ENCODE measurements at regions not wholly inside any gene's neighbourhood (a gene's known extent, or its start where the extent isn't known, plus 50 kb on each side); places are given as distances from the start of the nearest gene placed in this dataset.

DNA sequence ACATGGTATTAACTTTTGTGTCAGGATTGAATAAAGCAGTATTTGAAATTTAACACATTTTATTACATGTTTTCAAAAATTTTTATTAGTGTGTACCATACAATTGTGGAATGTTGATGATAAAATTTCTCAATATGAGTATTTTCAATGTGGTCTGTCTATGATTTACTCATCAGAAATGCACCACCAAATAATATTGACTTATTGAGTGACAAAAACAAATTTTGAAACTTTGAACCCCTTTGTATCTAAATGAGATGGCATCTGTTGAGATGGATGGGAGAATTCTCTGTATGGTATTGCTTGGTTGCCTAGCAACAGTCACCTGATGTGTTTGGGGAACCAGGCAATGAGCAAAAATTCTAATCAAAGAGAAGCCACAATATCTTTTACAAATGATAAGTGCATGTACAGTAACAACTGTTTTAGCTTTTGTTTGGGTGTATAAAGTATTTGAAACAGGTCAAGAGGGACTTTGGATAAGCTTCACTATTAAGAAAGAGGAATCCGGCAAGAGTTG is 400.1 kb downstream of the CCDC85A start:
- Histone ChIP-seq H2AFZ (ENCODE audit: low read depth, low read length, severe bottlenecking) (no peak overlapping the region), H3K36me3 (ENCODE audit: low read length) (no peaks in the 10 kb centered on the region), H3K27ac (ENCODE audit: low read depth, low read length) (no peak overlapping the region), H4K20me1 (ENCODE audit: low read depth, low read length) (no peaks in the 10 kb centered on the region), H3K9me2 (replicated peaks; ENCODE audit: insufficient read depth, low read length) (no peaks in the 10 kb centered on the region), H3K4me2 (ENCODE audit: low read depth, low read length, poor library complexity, severe bottlenecking) (no peak overlapping the region), H3F3A (ENCODE audit: insufficient read depth) (no peaks in the 10 kb centered on the region), H3K9me3 (ENCODE audit: insufficient read depth, low read length) (no peaks in the 10 kb centered on the region), H3K27me3 (ENCODE audit: low read length) (no peaks in the 10 kb centered on the region), H3K9ac (ENCODE audit: low read length) (no peak overlapping the region), H3K79me2 (ENCODE audit: insufficient read depth, low read length) (no peaks in the 10 kb centered on the region), H3K4me3 (ENCODE audit: insufficient read depth, low read length, poor library complexity, severe bottlenecking) (no peak overlapping the region)
- TF ChIP-seq, protein P1, sequence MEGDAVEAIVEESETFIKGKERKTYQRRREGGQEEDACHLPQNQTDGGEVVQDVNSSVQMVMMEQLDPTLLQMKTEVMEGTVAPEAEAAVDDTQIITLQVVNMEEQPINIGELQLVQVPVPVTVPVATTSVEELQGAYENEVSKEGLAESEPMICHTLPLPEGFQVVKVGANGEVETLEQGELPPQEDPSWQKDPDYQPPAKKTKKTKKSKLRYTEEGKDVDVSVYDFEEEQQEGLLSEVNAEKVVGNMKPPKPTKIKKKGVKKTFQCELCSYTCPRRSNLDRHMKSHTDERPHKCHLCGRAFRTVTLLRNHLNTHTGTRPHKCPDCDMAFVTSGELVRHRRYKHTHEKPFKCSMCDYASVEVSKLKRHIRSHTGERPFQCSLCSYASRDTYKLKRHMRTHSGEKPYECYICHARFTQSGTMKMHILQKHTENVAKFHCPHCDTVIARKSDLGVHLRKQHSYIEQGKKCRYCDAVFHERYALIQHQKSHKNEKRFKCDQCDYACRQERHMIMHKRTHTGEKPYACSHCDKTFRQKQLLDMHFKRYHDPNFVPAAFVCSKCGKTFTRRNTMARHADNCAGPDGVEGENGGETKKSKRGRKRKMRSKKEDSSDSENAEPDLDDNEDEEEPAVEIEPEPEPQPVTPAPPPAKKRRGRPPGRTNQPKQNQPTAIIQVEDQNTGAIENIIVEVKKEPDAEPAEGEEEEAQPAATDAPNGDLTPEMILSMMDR (IDR thresholded peaks at IDR 0.05; ENCODE audit: insufficient read depth, low read length, poor library complexity, severe bottlenecking): no peak
- no peak for TF ChIP-seq EZH2phosphoT487 (conservative IDR thresholded peaks at IDR 0.05; ENCODE audit: low read length)

DNA sequence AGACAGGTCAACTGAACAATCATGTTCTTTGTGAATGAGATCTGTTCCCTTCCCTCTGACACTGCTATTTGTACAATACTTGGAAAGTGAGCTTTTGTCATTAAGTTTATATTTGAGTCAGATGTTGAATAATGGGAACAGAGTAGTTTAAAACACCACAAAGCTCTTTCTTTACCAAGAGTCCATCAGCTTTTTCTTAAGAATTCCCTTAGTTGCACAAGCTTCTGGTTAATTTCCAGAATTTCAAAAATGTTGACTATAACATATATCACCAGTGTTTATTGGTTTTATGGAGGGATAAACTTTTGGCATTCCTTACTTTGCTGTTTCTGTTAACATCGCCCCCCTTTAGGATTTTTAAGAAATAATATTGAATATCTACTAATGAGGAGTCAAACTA is 403.7 kb downstream of the CCDC85A start:
- Histone ChIP-seq H3K9me3 (ENCODE audit: insufficient read depth, low read length) (no peaks in the 10 kb centered on the region), H3F3A (ENCODE audit: insufficient read depth) (no peaks in the 10 kb centered on the region), H2AFZ (ENCODE audit: low read depth, low read length, severe bottlenecking) (no peak overlapping the region), H4K20me1 (ENCODE audit: low read depth, low read length) (no peaks in the 10 kb centered on the region), H3K9ac (ENCODE audit: low read length) (no peak overlapping the region), H3K27me3 (ENCODE audit: low read length) (no peaks in the 10 kb centered on the region), H3K4me2 (ENCODE audit: low read depth, low read length, poor library complexity, severe bottlenecking) (no peak overlapping the region), H3K9me2 (replicated peaks; ENCODE audit: insufficient read depth, low read length) (no peaks in the 10 kb centered on the region), H3K36me3 (ENCODE audit: low read length) (no peaks in the 10 kb centered on the region), H3K4me3 (ENCODE audit: insufficient read depth, low read length, poor library complexity, severe bottlenecking) (no peak overlapping the region), H3K27ac (ENCODE audit: low read depth, low read length) (no peak overlapping the region), H3K79me2 (ENCODE audit: insufficient read depth, low read length) (no peaks in the 10 kb centered on the region)
- TF ChIP-seq, protein P1 (IDR thresholded peaks at IDR 0.05; ENCODE audit: insufficient read depth, low read length, poor library complexity, severe bottlenecking): no peak
- no peak for TF ChIP-seq EZH2phosphoT487 (conservative IDR thresholded peaks at IDR 0.05; ENCODE audit: low read length)

DNA sequence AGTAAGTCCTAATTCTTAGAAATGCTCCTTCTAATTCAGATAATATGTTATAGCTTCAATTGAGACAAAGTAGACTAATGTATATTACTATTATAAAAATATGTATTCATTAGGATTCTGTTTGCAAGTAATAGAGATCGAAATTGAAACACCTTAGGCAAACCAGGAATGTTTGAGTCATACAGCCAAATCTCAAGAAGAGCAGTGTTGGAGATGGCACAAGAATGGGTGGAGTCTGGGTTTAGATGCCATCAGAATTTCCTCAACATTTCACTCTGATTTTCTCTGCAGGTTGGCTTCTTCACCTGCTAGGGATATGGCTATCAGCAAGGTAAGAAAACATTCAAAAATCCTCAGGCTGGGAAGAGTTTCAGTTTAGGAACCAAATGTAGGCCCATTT is 405.4 kb downstream of the CCDC85A start:
- Histone ChIP-seq H4K20me1 (ENCODE audit: low read depth, low read length) (no peaks in the 10 kb centered on the region), H3K79me2 (ENCODE audit: insufficient read depth, low read length) (no peaks in the 10 kb centered on the region), H2AFZ (ENCODE audit: low read depth, low read length, severe bottlenecking) (no peak overlapping the region), H3K4me2 (ENCODE audit: low read depth, low read length, poor library complexity, severe bottlenecking) (no peak overlapping the region), H3K27ac (ENCODE audit: low read depth, low read length) (no peak overlapping the region), H3K36me3 (ENCODE audit: low read length) (no peaks in the 10 kb centered on the region), H3K9me3 (ENCODE audit: insufficient read depth, low read length) (no peaks in the 10 kb centered on the region), H3K9me2 (replicated peaks; ENCODE audit: insufficient read depth, low read length) (no peaks in the 10 kb centered on the region), H3K9ac (ENCODE audit: low read length) (no peak overlapping the region), H3F3A (ENCODE audit: insufficient read depth) (no peaks in the 10 kb centered on the region), H3K27me3 (ENCODE audit: low read length) (no peaks in the 10 kb centered on the region), H3K4me3 (ENCODE audit: insufficient read depth, low read length, poor library complexity, severe bottlenecking) (no peak overlapping the region)
- TF ChIP-seq, protein P1 (IDR thresholded peaks at IDR 0.05; ENCODE audit: insufficient read depth, low read length, poor library complexity, severe bottlenecking): no peak
- no peak for TF ChIP-seq EZH2phosphoT487 (conservative IDR thresholded peaks at IDR 0.05; ENCODE audit: low read length)

All from SU-DHL-6 (cell line).